Activated naive CD4-positive, alpha-beta T cell treated with anti-CD3 and anti-CD28 coated beads for 36 hours (primary cell): ENCODE measurements at regions not wholly inside any gene's neighbourhood (a gene's known extent, or its start where the extent isn't known, plus 50 kb on each side); places are given as distances from the start of the nearest gene placed in this dataset.

Experiments
- CTCF ChIA-PET: fragments of 350-600 bp; sonication (Branson Sonifier 250); formaldehyde crosslinking; loops from one replicate; lab custom pipeline; 2021; ENCODE audit warnings: antibody characterized with exemption; lab: Charles Lee
- DNase-seq: peaks from one replicate; pipeline ENCODE4 v3.0.0-alpha.2; 2020
- H3K27ac Mint-ChIP-seq: one replicate; pipeline ENCODE4 v1.8.0; 2021; ENCODE audit warnings: mild to moderate bottlenecking, mixed read lengths
- H3K27me3 Mint-ChIP-seq: one replicate; pipeline ENCODE4 v1.8.0; 2021; ENCODE audit warnings: low read depth, mixed read lengths
- H3K36me3 Mint-ChIP-seq: one replicate; pipeline ENCODE4 v1.8.0; 2021; ENCODE audit warnings: low read depth, mixed read lengths
- H3K4me1 Mint-ChIP-seq: one replicate; pipeline ENCODE4 v1.8.0; 2021; ENCODE audit warnings: low read depth, mixed read lengths
- H3K4me3 Mint-ChIP-seq: one replicate; pipeline ENCODE4 v1.8.0; 2021; ENCODE audit warnings: mild to moderate bottlenecking, moderate library complexity, mixed read lengths
- H3K9me3 Mint-ChIP-seq: one replicate; pipeline ENCODE4 v1.8.0; 2021; ENCODE audit warnings: mixed read lengths
- intact Hi-C: fragments of 100-400 bp; cut with micrococcal nuclease; formaldehyde crosslinking; loops from one replicate; pipeline ENCODE4 v1.15.1; 2023

GRCh38 chr2:71778936-71779773 lies 325.8 kb downstream of the DYSF start:
- no peak overlapping the region for H3K4me3 Mint-ChIP-seq
- no peaks in the 10 kb centered on the region for H3K9me3 Mint-ChIP-seq
- no peaks in the 10 kb centered on the region for H3K36me3 Mint-ChIP-seq
- H3K27ac Mint-ChIP-seq, result no peak overlapping the region
- CTCF ChIA-PET, result interaction anchor here (1.2 kb wide), 2 partner anchors 16 to 19 kb away, joined by 3 to 6 read pairs; no protein-coding TSS in a partner anchor
- H3K4me1 Mint-ChIP-seq, result no peaks in the 10 kb centered on the region
- no peak for DNase-seq
- intact Hi-C loops, result no loop called here
- no peaks in the 10 kb centered on the region for H3K27me3 Mint-ChIP-seq

GRCh38 chr2:71778514-71778913 lies 325.2 kb downstream of the DYSF start:
- DNase-seq, result no peak
- intact Hi-C loops, result no loop called here
- CTCF ChIA-PET, result interaction anchor here (1.2 kb wide), 2 partner anchors 17 to 19 kb away, joined by 3 to 6 read pairs; no protein-coding TSS in a partner anchor
- Mint-ChIP-seq H3K4me1 (no peaks in the 10 kb centered on the region), H3K27ac (no peak overlapping the region), H3K9me3 (no peaks in the 10 kb centered on the region), H3K4me3 (no peak overlapping the region), H3K36me3 (no peaks in the 10 kb centered on the region), H3K27me3 (no peaks in the 10 kb centered on the region)

GRCh38 chr2:71777946-71778345 lies 324.6 kb downstream of the DYSF start:
- Mint-ChIP-seq H3K9me3 (no peaks in the 10 kb centered on the region), H3K4me3 (no peak overlapping the region), H3K4me1 (no peaks in the 10 kb centered on the region), H3K27me3 (no peaks in the 10 kb centered on the region), H3K36me3 (no peaks in the 10 kb centered on the region), H3K27ac (no peak overlapping the region)
- intact Hi-C loops, result no loop called here
- DNase-seq, result no peak
- CTCF ChIA-PET, result interaction anchor here (1.2 kb wide), 1 partner anchor 17 kb away, joined by 3 read pairs; no protein-coding TSS in a partner anchor

GRCh38 chr2:71776227-71776626 lies 322.9 kb downstream of the DYSF start:
- no peaks in the 10 kb centered on the region for H3K4me1 Mint-ChIP-seq
- H3K27me3 Mint-ChIP-seq, result no peaks in the 10 kb centered on the region
- no peak for DNase-seq
- CTCF ChIA-PET, result interaction anchor here (0.6 to 1.2 kb wide), 2 partner anchors 22 to 29 kb away, joined by 3 read pairs; no protein-coding TSS in a partner anchor
- no peaks in the 10 kb centered on the region for H3K9me3 Mint-ChIP-seq
- no peak overlapping the region for H3K4me3 Mint-ChIP-seq
- no peaks in the 10 kb centered on the region for H3K36me3 Mint-ChIP-seq
- H3K27ac Mint-ChIP-seq, result no peak overlapping the region
- intact Hi-C loops, result no loop called here

- DNase-seq, result no peak
- Mint-ChIP-seq H3K9me3 (no peaks in the 10 kb centered on the region), H3K27me3 (no peaks in the 10 kb centered on the region), H3K27ac (no peak overlapping the region), H3K4me1 (no peaks in the 10 kb centered on the region), H3K36me3 (no peaks in the 10 kb centered on the region), H3K4me3 (no peak overlapping the region)
- CTCF ChIA-PET, result no interaction called here
- intact Hi-C loops, result no loop called here
Measured at GRCh38 chr2:71773218-71773617, 319.9 kb downstream of the DYSF start.

GRCh38 chr2:71772510-71773172 lies 319.3 kb downstream of the DYSF start:
- Mint-ChIP-seq H3K27me3 (no peaks in the 10 kb centered on the region), H3K4me1 (no peaks in the 10 kb centered on the region), H3K4me3 (no peak overlapping the region), H3K36me3 (no peaks in the 10 kb centered on the region), H3K27ac (no peak overlapping the region), H3K9me3 (no peaks in the 10 kb centered on the region)
- intact Hi-C loops, result no loop called here
- no peak for DNase-seq
- CTCF ChIA-PET, result no interaction called here

- H3K36me3 Mint-ChIP-seq, result no peaks in the 10 kb centered on the region
- H3K9me3 Mint-ChIP-seq, result no peaks in the 10 kb centered on the region
- intact Hi-C loops, result no loop called here
- peaks cover 10% of the 10 kb centered on the region for H3K27me3 Mint-ChIP-seq
- H3K27ac Mint-ChIP-seq, result no peak overlapping the region
- CTCF ChIA-PET, result no interaction called here
- no peak overlapping the region for H3K4me3 Mint-ChIP-seq
- no peak for DNase-seq
- no peaks in the 10 kb centered on the region for H3K4me1 Mint-ChIP-seq
Measured at GRCh38 chr2:71767663-71768062, 314.3 kb downstream of the DYSF start.

- H3K4me3 Mint-ChIP-seq, result no peak overlapping the region
- intact Hi-C loops, result no loop called here
- peaks cover 2% of the 10 kb centered on the region for H3K9me3 Mint-ChIP-seq
- no peaks in the 10 kb centered on the region for H3K36me3 Mint-ChIP-seq
- CTCF ChIA-PET, result no interaction called here
- H3K27ac Mint-ChIP-seq, result no peak overlapping the region
- DNase-seq, result no peak
- H3K27me3 Mint-ChIP-seq, result peaks cover 15% of the 10 kb centered on the region
- H3K4me1 Mint-ChIP-seq, result no peaks in the 10 kb centered on the region
Measured at GRCh38 chr2:71759060-71759459, 305.7 kb downstream of the DYSF start.

GRCh38 chr2:71757351-71757750 lies 304.0 kb downstream of the DYSF start:
- H3K9me3 Mint-ChIP-seq, result peaks cover 2% of the 10 kb centered on the region
- no peaks in the 10 kb centered on the region for H3K36me3 Mint-ChIP-seq
- H3K27me3 Mint-ChIP-seq, result peaks cover 17% of the 10 kb centered on the region
- no peaks in the 10 kb centered on the region for H3K4me1 Mint-ChIP-seq
- H3K4me3 Mint-ChIP-seq, result no peak overlapping the region
- intact Hi-C loops, result no loop called here
- no peak overlapping the region for H3K27ac Mint-ChIP-seq
- no peak for DNase-seq
- CTCF ChIA-PET, result no interaction called here

GRCh38 chr2:71756280-71756906 lies 303.0 kb downstream of the DYSF start:
- peaks cover 5% of the 10 kb centered on the region for H3K9me3 Mint-ChIP-seq
- CTCF ChIA-PET, result no interaction called here
- H3K4me1 Mint-ChIP-seq, result no peaks in the 10 kb centered on the region
- intact Hi-C loops, result no loop called here
- no peak for DNase-seq
- H3K27me3 Mint-ChIP-seq, result peaks cover 19% of the 10 kb centered on the region
- H3K27ac Mint-ChIP-seq, result no peak overlapping the region
- H3K36me3 Mint-ChIP-seq, result no peaks in the 10 kb centered on the region
- H3K4me3 Mint-ChIP-seq, result no peak overlapping the region

GRCh38 chr2:71751590-71751989 lies 298.2 kb downstream of the DYSF start:
- Mint-ChIP-seq H3K4me3 (no peak overlapping the region), H3K4me1 (no peaks in the 10 kb centered on the region)

GRCh38 chr2:71749671-71750101 lies 296.3 kb downstream of the DYSF start:
- Mint-ChIP-seq H3K36me3 (no peaks in the 10 kb centered on the region), H3K9me3 (peaks cover 4% of the 10 kb centered on the region), H3K4me3 (no peak overlapping the region), H3K27me3 (peaks cover 24% of the 10 kb centered on the region), H3K4me1 (no peaks in the 10 kb centered on the region), H3K27ac (no peak overlapping the region)
- CTCF ChIA-PET, result no interaction called here
- intact Hi-C loops, result no loop called here
- DNase-seq, result no peak

More at GRCh38 chr2:71751590-71751989, 298.2 kb downstream of the DYSF start:
- CTCF ChIA-PET, result no interaction called here
- DNase-seq, result no peak
- Mint-ChIP-seq H3K27me3 (peaks cover 22% of the 10 kb centered on the region), H3K9me3 (peaks cover 6% of the 10 kb centered on the region), H3K36me3 (no peaks in the 10 kb centered on the region), H3K27ac (no peak overlapping the region)
- intact Hi-C loops, result no loop called here
